GM12891 (cell line): ENCODE measurements at regions not wholly inside any gene's neighbourhood (a gene's known extent, or its start where the extent isn't known, plus 50 kb on each side); places are given as distances from the start of the nearest gene placed in this dataset.

Source experiments
- PAX5 ChIP-seq: IDR thresholded peaks from 2 replicates; pipeline ENCODE4 v1.6.1; 2011; ENCODE audit warnings: low read length, moderate library complexity, mild to moderate bottlenecking; ENCODE audit not compliant: insufficient read depth, severe bottlenecking
- POLR2A ChIP-seq: IDR thresholded peaks from 2 replicates; pipeline ENCODE4 v1.6.1; 2011; ENCODE audit warnings: low read depth, low read length, control low read depth
- POLR2AphosphoS5 ChIP-seq: IDR thresholded peaks from 2 replicates; pipeline ENCODE4 v1.6.1; 2011; ENCODE audit warnings: low read depth, low read length, control low read depth
- POU2F2 ChIP-seq: IDR thresholded peaks from 2 replicates; pipeline ENCODE4 v1.6.1; 2011; ENCODE audit warnings: low read depth, mild to moderate bottlenecking, control low read depth, low read length, moderate library complexity
- SPI1 ChIP-seq: IDR thresholded peaks from 2 replicates; pipeline ENCODE4 v1.6.1; 2011; ENCODE audit warnings: low read depth, low read length, control low read depth
- TAF1 ChIP-seq: IDR thresholded peaks from 2 replicates; pipeline ENCODE4 v1.6.1; 2011; ENCODE audit warnings: low read depth, low read length, control low read depth

- TF ChIP-seq TAF1 (no peak), POLR2A (no peak), POLR2AphosphoS5 (no peak), SPI1 (no peak), POU2F2 (no peak), PAX5 (no peak)
Measured at GRCh38 chr2:65485839-65486238, 53.4 kb upstream of the SPRED2 start.
